ENCODE measurements at regions not wholly inside any gene's neighbourhood (a gene's known extent, or its start where the extent isn't known, plus 50 kb on each side); places are given as distances from the start of the nearest gene placed in this dataset.

- DNase-seq (ENCODE audit: low read depth in 1 of 2, low spot score in 1 of 2): peak; percentile 58 to 86
These were observed 207.4 kb upstream of the RUNX1 start for GRCh38 chr21:35256468-35256988.

DNA sequence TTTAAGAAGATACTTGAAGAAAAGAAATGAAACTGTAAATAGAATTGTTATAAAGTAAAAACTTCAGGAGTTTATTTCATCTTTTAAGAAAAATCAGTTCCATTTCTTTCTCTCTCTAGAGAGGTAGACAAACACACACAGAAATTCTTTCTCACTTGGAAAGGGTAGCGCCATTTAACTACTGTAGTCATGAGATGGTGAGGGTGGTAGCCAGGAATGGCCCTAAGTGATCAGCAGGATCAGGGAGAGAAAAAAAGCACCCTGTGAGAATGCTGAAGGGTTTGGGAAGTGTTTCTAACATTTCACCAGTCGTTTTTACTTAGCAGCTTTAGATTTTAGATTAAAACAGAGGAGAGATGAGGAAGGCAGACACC is 205.7 kb upstream of the RUNX1 start:
- DNase-seq (ENCODE audit: low read depth in 1 of 2, low spot score in 1 of 2) (no peak), FAIRE-seq (no peak), ATAC-seq (no peak)
- ChIA-PET POLR2A (interaction anchor here (1.2 kb wide), 1 partner anchor 365 kb away, joined by 3 read pairs; no protein-coding TSS in a partner anchor), CTCF (interaction anchor here (0.9 to 1.7 kb wide), 3 partner anchors 10 to 204 kb away, joined by 3 to 5 read pairs (median 4); no protein-coding TSS in a partner anchor)
- WGBS (ENCODE audit: missing lambda C conversion rate): 52% methylated on average over 2 of the region's 2 CpGs
- H3K4me1 ChIP-seq: peaks cover 21% of the 10 kb centered on the region
- H3K9me3 ChIP-seq: no peaks in the 10 kb centered on the region
- TF ChIP-seq, protein P1, sequence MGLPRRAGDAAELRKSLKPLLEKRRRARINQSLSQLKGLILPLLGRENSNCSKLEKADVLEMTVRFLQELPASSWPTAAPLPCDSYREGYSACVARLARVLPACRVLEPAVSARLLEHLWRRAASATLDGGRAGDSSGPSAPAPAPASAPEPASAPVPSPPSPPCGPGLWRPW (IDR thresholded peaks at IDR 0.05): no peak
- no peak overlapping the region for H3K4me2 ChIP-seq
- H3K27ac ChIP-seq: peak overlapping the region in 1 of 2 experiments; percentile 57; a peak in 3 of 6 replicates
- no peak overlapping the region for H3K4me3 ChIP-seq

More at GRCh38 chr21:35256468-35256988, 207.4 kb upstream of the RUNX1 start:
- ATAC-seq (peak; percentile 99 to 100), FAIRE-seq (no peak)
- Histone ChIP-seq H3K4me1 (peaks cover 21% of the 10 kb centered on the region), H3K4me2 (peak overlapping the region; percentile 58), H3K4me3 (peak overlapping the region; percentile 29), H3K27ac (peak overlapping the region; percentile 74 to 84), H3K9me3 (peaks cover 2% of the 10 kb centered on the region; the same call in 1 of the 3 replicates)
- ChIA-PET POLR2A (interaction anchor here (0.8 to 2.3 kb wide), 4 partner anchors 144 to 368 kb away, joined by 3 to 10 read pairs (median 5); no protein-coding TSS in a partner anchor), CTCF (interaction anchor here (1.0 to 1.2 kb wide), 3 partner anchors 78 to 367 kb away, joined by 3 to 4 read pairs (median 3); no protein-coding TSS in a partner anchor)
- TF ChIP-seq EP300 (IDR thresholded peaks at IDR 0.05) (peak in 1 of 2 experiments; percentile 38; a peak in 1 of 5 replicates), CBX8 (IDR thresholded peaks at IDR 0.05) (no peak), FOSL2 (IDR thresholded peaks at IDR 0.05) (peak; percentile 68), FOSL2 (CRISPR knock-in tag; IDR thresholded peaks at IDR 0.05) (peak; percentile 80), MAFK (IDR thresholded peaks at IDR 0.05; ENCODE audit: partially characterized antibody) (peak; percentile 18), FOXS1 (CRISPR knock-in tag; IDR thresholded peaks at IDR 0.05) (no peak), RAD21 (conservative IDR thresholded peaks at IDR 0.05 in 1 of 2, IDR thresholded peaks at IDR 0.05 in 1 of 2) (peak; percentile 12 to 31; a peak in 2 of 5 replicates), JUN (IDR thresholded peaks at IDR 0.05) (peak in 1 of 2 experiments; percentile 29; a peak in 1 of 5 replicates)
- 0% methylated on average over 10 of the region's 10 CpGs for WGBS (ENCODE audit: missing lambda C conversion rate)

DNA sequence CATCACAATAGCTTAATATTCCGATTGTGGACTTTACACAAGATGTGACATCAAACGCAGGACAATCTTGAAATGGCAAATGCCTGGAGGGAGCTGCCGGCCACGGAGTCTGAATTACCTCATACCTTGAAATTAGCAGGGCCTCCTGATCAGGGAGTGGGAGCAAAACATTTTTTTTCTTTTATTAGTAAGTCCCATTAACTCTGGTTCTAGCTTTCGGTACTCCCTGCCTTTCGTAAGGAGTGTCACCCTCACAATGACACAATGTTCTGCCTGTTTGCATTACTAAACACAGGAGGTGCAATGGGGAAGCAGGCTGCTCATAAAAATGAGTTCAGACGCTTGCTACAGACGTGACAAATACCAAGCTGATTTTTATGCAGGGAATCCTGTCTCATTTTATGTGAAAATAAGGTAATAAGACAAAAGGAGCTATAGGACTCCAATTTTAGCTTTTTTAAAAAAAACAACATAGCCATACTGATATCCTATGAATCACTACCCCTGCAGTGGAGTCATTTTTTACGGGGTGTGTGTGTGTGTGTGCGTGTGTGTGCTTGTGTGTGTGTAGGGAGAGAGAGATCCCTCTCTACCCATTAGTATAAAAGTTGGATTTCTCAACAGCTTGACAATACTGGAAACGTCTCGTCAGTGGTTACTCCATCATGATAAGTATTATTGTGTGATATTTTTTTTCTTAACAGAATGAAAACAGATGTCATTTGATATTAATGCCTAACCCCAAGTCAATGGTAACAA is 205.1 kb upstream of the RUNX1 start:
- 79% methylated on average over 12 of the region's 12 CpGs for WGBS (ENCODE audit: missing lambda C conversion rate)
- H3K9me3 ChIP-seq: no peaks in the 10 kb centered on the region
- H3K4me2 ChIP-seq: no peak overlapping the region
- DNase-seq (ENCODE audit: low read depth in 1 of 2, low spot score in 1 of 2) (no peak), FAIRE-seq (no peak), ATAC-seq (no peak)
- TF ChIP-seq NR3C1 (IDR thresholded peaks at IDR 0.05): no peak
- H3K4me1 ChIP-seq: peaks cover 21% of the 10 kb centered on the region
- H3K27ac ChIP-seq: peak overlapping the region in 1 of 2 experiments; percentile 31; a peak in 2 of 6 replicates
- ChIA-PET POLR2A (interaction anchor here (1.2 kb wide), 1 partner anchor 364 kb away, joined by 3 read pairs; no protein-coding TSS in a partner anchor), CTCF (interaction anchor here (0.9 to 1.7 kb wide), 3 partner anchors 10 to 203 kb away, joined by 3 to 5 read pairs (median 4); no protein-coding TSS in a partner anchor)
- no peak overlapping the region for H3K4me3 ChIP-seq

- ATAC-seq: no peak
- H3K4me1 ChIP-seq: peaks cover 17% of the 10 kb centered on the region
- CTCF ChIA-PET: interaction anchor here (1.3 kb wide), 1 partner anchor 11 kb away, joined by 4 read pairs; no protein-coding TSS in a partner anchor
- POLR2A ChIA-PET: no interaction called here
- H3K27ac ChIP-seq: no peak overlapping the region
- TF ChIP-seq FOSL2 (IDR thresholded peaks at IDR 0.05) (no peak), FOSL2 (CRISPR knock-in tag; IDR thresholded peaks at IDR 0.05) (no peak), POLR2A (IDR thresholded peaks at IDR 0.05; ENCODE audit: low read length) (no peak), JUN (IDR thresholded peaks at IDR 0.05) (no peak), CTCF (IDR thresholded peaks at IDR 0.05) (no peak), HOXB5 (CRISPR knock-in tag; IDR thresholded peaks at IDR 0.05) (no peak), REST (IDR thresholded peaks at IDR 0.05) (no peak), SMC3 (IDR thresholded peaks at IDR 0.05) (no peak), HOXB13 (CRISPR knock-in tag; IDR thresholded peaks at IDR 0.05; ENCODE audit: low read depth) (no peak), HDAC2 (IDR thresholded peaks at IDR 0.05) (no peak), ZFP36 (IDR thresholded peaks at IDR 0.05; ENCODE audit: borderline replicate concordance, partially characterized antibody) (no peak), ZNF302 (CRISPR knock-in tag; IDR thresholded peaks at IDR 0.05) (no peak), TP53 (CRISPR knock-in tag; IDR thresholded peaks at IDR 0.05) (no peak), MYC (IDR thresholded peaks at IDR 0.05; ENCODE audit: borderline replicate concordance, low read length) (no peak)
- TF ChIP-seq, protein P1 (IDR thresholded peaks at IDR 0.05): no peak
- no peak for DNase-seq (ENCODE audit: low read depth in 1 of 2, low spot score in 1 of 2)
- no peak for FAIRE-seq
- H3K9me3 ChIP-seq: no peaks in the 10 kb centered on the region
- 93% methylated on average over 2 of the region's 2 CpGs for WGBS (ENCODE audit: missing lambda C conversion rate)
- H3K4me2 ChIP-seq: no peak overlapping the region
- no peak overlapping the region for H3K4me3 ChIP-seq
These were observed 203.7 kb upstream of the RUNX1 start for GRCh38 chr21:35252831-35253230.

Measured in A549 (cell line).